Endodermal cell (in vitro differentiated cells): ENCODE measurements at regions not wholly inside any gene's neighbourhood (a gene's known extent, or its start where the extent isn't known, plus 50 kb on each side); places are given as distances from the start of the nearest gene placed in this dataset.

Source experiments
- DNase-seq: peaks from one replicate; pipeline ENCODE4 v3.0.0-alpha.2; 2017
- H3K27ac ChIP-seq: 2 replicates; pipeline ENCODE4 v1.5.1; 2013; ENCODE audit warnings: mild to moderate bottlenecking, low read depth, low read length, moderate library complexity
- H3K27me3 ChIP-seq: 2 replicates; pipeline ENCODE4 v1.6.1; 2013; ENCODE audit warnings: mild to moderate bottlenecking, low read length, moderate library complexity; ENCODE audit not compliant: insufficient read depth, control insufficient read depth, poor library complexity, severe bottlenecking
- H3K36me3 ChIP-seq: 2 replicates; pipeline ENCODE4 v1.7.0; 2013; ENCODE audit warnings: mild to moderate bottlenecking, low read length, moderate library complexity; ENCODE audit not compliant: control insufficient read depth, insufficient read depth
- H3K4me1 ChIP-seq: one replicate; pipeline ENCODE4 v1.7.0; 2013; ENCODE audit warnings: low read length; ENCODE audit not compliant: control insufficient read depth, insufficient read depth
- H3K4me3 ChIP-seq: 2 replicates; pipeline ENCODE4 v1.5.1; 2013; ENCODE audit warnings: mild to moderate bottlenecking, low read length, moderate library complexity
- H3K9ac ChIP-seq: 2 replicates; pipeline ENCODE4 v1.6.1; 2013; ENCODE audit warnings: mild to moderate bottlenecking, low read length, moderate library complexity; ENCODE audit not compliant: poor library complexity, severe bottlenecking; ENCODE audit errors: extremely low read depth
- H3K9me3 ChIP-seq: 2 replicates; pipeline ENCODE4 v1.6.1; 2013; ENCODE audit warnings: mild to moderate bottlenecking, low read length, moderate library complexity; ENCODE audit not compliant: control insufficient read depth
- H3K27ac Mint-ChIP-seq: 2 replicates; pipeline ENCODE4 v1.8.0; 2020; ENCODE audit warnings: mixed read lengths
- H3K27me3 Mint-ChIP-seq: 2 replicates; pipeline ENCODE4 v1.8.0; 2021; ENCODE audit warnings: mild to moderate bottlenecking, mixed read lengths; ENCODE audit not compliant: insufficient read depth
- H3K36me3 Mint-ChIP-seq: 2 replicates; pipeline ENCODE4 v1.8.0; 2020; ENCODE audit warnings: low read depth, mixed read lengths
- H3K4me1 Mint-ChIP-seq: 2 replicates; pipeline ENCODE4 v1.8.0; 2020; ENCODE audit warnings: mixed read lengths
- H3K4me3 Mint-ChIP-seq: 2 replicates; pipeline ENCODE4 v1.8.0; 2020; ENCODE audit warnings: mild to moderate bottlenecking, moderate library complexity, mixed read lengths
- H3K9me3 Mint-ChIP-seq: 2 replicates; pipeline ENCODE4 v1.8.0; 2020; ENCODE audit warnings: mild to moderate bottlenecking, mixed read lengths
- WGBS, 2 experiments: methylation state at CpG; one replicate each; pipeline versions ENCODE4 v1.1.5 to v1.1.7; 2013; ENCODE audit warnings: missing lambda C conversion rate in 2 of 2, mixed read lengths in 1 of 2; ENCODE audit not compliant: insufficient coverage in 1 of 2, insufficient read length in 1 of 2; 5-methylcytosine and 5-hydroxymethylcytosine counted together
- TF ChIP-seq, protein P1 (sequence below): fragments of 200-600 bp; sonication (generic); conservative IDR thresholded peaks from 2 replicates; pipeline ENCODE4 v1.5.0; 2021; ENCODE audit warnings: antibody characterized with exemption, mild to moderate bottlenecking

DNA sequence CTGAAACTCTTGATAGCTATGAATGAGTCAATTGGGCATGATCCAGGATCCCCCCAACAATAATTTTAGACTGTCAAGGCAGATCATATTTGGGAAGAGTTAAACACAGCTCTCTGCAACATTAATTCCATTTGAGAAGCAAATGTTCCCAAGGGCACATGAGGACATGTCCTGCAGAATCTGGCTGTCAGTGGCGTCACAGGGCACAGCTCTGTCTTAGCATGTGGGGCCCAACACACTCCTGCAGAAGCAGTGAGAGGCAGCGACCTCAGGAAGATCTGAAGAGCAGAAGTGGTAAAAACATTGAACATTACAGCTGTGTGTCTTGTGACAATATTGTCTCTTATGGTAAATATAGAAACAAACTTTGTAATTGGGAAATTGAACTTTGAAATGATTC, 197.1 kb upstream of the PBX1 start:
- DNase-seq: no peak
- Mint-ChIP-seq H3K9me3 (peaks cover 7% of the 10 kb centered on the region), H3K4me3 (no peak overlapping the region), H3K4me1 (no peaks in the 10 kb centered on the region), H3K36me3 (no peaks in the 10 kb centered on the region), H3K27ac (no peak overlapping the region), H3K27me3 (no peaks in the 10 kb centered on the region)
- Histone ChIP-seq H3K9me3 (peaks cover 15% of the 10 kb centered on the region), H3K9ac (no peak overlapping the region), H3K27me3 (no peaks in the 10 kb centered on the region), H3K36me3 (no peaks in the 10 kb centered on the region), H3K4me1 (no peaks in the 10 kb centered on the region), H3K27ac (no peak overlapping the region), H3K4me3 (no peak overlapping the region)
- TF ChIP-seq, protein P1, sequence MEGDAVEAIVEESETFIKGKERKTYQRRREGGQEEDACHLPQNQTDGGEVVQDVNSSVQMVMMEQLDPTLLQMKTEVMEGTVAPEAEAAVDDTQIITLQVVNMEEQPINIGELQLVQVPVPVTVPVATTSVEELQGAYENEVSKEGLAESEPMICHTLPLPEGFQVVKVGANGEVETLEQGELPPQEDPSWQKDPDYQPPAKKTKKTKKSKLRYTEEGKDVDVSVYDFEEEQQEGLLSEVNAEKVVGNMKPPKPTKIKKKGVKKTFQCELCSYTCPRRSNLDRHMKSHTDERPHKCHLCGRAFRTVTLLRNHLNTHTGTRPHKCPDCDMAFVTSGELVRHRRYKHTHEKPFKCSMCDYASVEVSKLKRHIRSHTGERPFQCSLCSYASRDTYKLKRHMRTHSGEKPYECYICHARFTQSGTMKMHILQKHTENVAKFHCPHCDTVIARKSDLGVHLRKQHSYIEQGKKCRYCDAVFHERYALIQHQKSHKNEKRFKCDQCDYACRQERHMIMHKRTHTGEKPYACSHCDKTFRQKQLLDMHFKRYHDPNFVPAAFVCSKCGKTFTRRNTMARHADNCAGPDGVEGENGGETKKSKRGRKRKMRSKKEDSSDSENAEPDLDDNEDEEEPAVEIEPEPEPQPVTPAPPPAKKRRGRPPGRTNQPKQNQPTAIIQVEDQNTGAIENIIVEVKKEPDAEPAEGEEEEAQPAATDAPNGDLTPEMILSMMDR: no peak
- 84 to 86% methylated on average over 2 of the region's 2 CpGs for WGBS, 2 experiments

DNA sequence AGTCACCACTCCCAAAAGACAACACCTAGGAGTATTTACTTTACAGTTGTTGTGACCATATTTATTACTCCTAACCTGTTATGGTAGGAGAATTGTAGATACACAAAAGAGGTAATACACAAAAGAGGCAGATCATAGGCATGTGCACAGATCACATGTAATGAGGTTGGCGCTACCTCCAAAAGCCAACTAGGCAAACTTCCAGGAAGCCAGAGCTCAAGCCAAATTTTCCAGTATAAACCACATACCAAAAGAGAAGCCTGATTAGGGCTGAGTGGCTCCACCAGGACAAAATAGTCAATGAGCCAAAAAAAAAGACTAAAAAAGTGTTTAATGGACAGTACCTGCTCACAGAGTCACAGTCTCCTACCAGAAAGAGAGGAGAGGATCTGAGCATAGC, 195.0 kb upstream of the PBX1 start:
- H3K4me3 ChIP-seq: no peak overlapping the region
- no peak overlapping the region for H3K9ac ChIP-seq
- peaks cover 18% of the 10 kb centered on the region for H3K9me3 ChIP-seq
- no peaks in the 10 kb centered on the region for H3K27me3 Mint-ChIP-seq
- TF ChIP-seq, protein P1: no peak
- peaks cover 11% of the 10 kb centered on the region for H3K9me3 Mint-ChIP-seq
- H3K27me3 ChIP-seq: no peaks in the 10 kb centered on the region
- H3K36me3 ChIP-seq: no peaks in the 10 kb centered on the region
- no peaks in the 10 kb centered on the region for H3K4me1 ChIP-seq
- H3K4me3 Mint-ChIP-seq: no peak overlapping the region
- no peak overlapping the region for H3K27ac ChIP-seq
- no peak for DNase-seq
- H3K36me3 Mint-ChIP-seq: no peaks in the 10 kb centered on the region
- 92% methylated on average over 1 of the region's 1 CpG; no CpG with 5 or more reads in 1 of the 2 experiments for WGBS, 2 experiments
- no peak overlapping the region for H3K27ac Mint-ChIP-seq
- no peaks in the 10 kb centered on the region for H3K4me1 Mint-ChIP-seq

DNA sequence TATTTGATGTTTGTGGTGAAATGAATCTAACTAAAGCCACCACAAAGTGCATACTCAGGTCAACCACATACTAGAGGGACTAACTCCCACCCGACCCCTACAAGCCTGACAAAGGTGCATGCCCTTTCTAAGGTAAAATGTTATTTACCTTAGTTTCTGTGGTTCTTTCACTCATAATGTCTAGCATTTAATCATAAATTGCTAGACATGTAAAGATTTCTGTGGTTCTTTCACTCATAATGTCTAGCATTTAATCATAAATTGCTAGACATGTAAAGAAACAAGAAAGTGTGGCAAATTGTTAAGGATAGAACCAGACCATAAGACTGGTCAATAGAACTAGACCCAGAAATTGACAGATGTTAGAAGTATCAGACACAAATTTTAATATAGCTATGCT, 193.0 kb upstream of the PBX1 start:
- Histone ChIP-seq H3K4me3 (no peak overlapping the region), H3K27me3 (no peaks in the 10 kb centered on the region), H3K9ac (no peak overlapping the region), H3K4me1 (no peaks in the 10 kb centered on the region), H3K9me3 (peaks cover 18% of the 10 kb centered on the region), H3K36me3 (no peaks in the 10 kb centered on the region), H3K27ac (no peak overlapping the region)
- Mint-ChIP-seq H3K4me3 (no peak overlapping the region), H3K9me3 (peaks cover 11% of the 10 kb centered on the region), H3K27ac (no peak overlapping the region), H3K27me3 (no peaks in the 10 kb centered on the region), H3K36me3 (no peaks in the 10 kb centered on the region), H3K4me1 (no peaks in the 10 kb centered on the region)
- WGBS, 2 experiments: no CpG with 5 or more reads among the region's 1 CpG
- DNase-seq: no peak
- TF ChIP-seq, protein P1: no peak
